Right atrium auricular region (tissue), 2 donors: ENCODE measurements at regions not wholly inside any gene's neighbourhood (a gene's known extent, or its start where the extent isn't known, plus 50 kb on each side); places are given as distances from the start of the nearest gene placed in this dataset.

Source experiments
- DNase-seq: peaks from one replicate; pipeline ENCODE4 v3.0.0-alpha.2; 2019; ENCODE audit warnings: low spot score
- H3K27ac ChIP-seq, 2 donors: fragments of 200-600 bp; sonication (generic); 1 replicate in 1 of 2; 2 replicates in 1 of 2; pipeline ENCODE4 v1.5.1; 2016 to 2019
- H3K27me3 ChIP-seq, 2 donors: fragments of 200-600 bp; sonication (generic); one replicate each; pipeline versions ENCODE4 v1.5.1 to v1.6.0; 2017 to 2019
- H3K36me3 ChIP-seq: fragments of 200-600 bp; sonication (generic); one replicate; pipeline ENCODE4 v1.5.1; 2016
- H3K4me1 ChIP-seq, 2 donors: fragments of 200-600 bp; sonication (generic); one replicate each; pipeline versions ENCODE4 v1.5.1 to v1.6.0; 2017 to 2019
- H3K4me3 ChIP-seq, 2 donors: fragments of 200-600 bp; sonication (generic); 1 replicate in 1 of 2; 2 replicates in 1 of 2; pipeline ENCODE4 v1.5.1; 2017 to 2019; ENCODE audit warnings: mild to moderate bottlenecking in 1 of 2, moderate library complexity in 1 of 2
- H3K9me3 ChIP-seq, 2 donors: fragments of 200-600 bp; sonication (generic); one replicate each; pipeline ENCODE4 v1.5.1; 2019
- TF ChIP-seq, protein P1 (sequence below), 2 donors: fragments of 200-600 bp; sonication (generic); IDR thresholded peaks; one replicate each; pipeline ENCODE4 v1.5.1; 2019; ENCODE audit warnings: antibody characterized with exemption in 2 of 2

- Histone ChIP-seq H3K36me3 (no peaks in the 10 kb centered on the region), H3K4me1 (no peaks in the 10 kb centered on the region), H3K27ac (no peak overlapping the region), H3K4me3 (no peak overlapping the region), H3K27me3 (no peaks in the 10 kb centered on the region), H3K9me3 (no peaks in the 10 kb centered on the region)
- TF ChIP-seq, protein P1, sequence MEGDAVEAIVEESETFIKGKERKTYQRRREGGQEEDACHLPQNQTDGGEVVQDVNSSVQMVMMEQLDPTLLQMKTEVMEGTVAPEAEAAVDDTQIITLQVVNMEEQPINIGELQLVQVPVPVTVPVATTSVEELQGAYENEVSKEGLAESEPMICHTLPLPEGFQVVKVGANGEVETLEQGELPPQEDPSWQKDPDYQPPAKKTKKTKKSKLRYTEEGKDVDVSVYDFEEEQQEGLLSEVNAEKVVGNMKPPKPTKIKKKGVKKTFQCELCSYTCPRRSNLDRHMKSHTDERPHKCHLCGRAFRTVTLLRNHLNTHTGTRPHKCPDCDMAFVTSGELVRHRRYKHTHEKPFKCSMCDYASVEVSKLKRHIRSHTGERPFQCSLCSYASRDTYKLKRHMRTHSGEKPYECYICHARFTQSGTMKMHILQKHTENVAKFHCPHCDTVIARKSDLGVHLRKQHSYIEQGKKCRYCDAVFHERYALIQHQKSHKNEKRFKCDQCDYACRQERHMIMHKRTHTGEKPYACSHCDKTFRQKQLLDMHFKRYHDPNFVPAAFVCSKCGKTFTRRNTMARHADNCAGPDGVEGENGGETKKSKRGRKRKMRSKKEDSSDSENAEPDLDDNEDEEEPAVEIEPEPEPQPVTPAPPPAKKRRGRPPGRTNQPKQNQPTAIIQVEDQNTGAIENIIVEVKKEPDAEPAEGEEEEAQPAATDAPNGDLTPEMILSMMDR (IDR thresholded peaks at IDR 0.05), result no peak
- no peak for DNase-seq
Observed at GRCh38 chr3:80696280-80696679, 928.5 kb upstream of the ROBO1 start.

- H3K4me3 ChIP-seq, result no peak overlapping the region
- TF ChIP-seq, protein P1 (IDR thresholded peaks at IDR 0.05), result peak in 1 of 2 donors; percentile 46
- no peak overlapping the region for H3K27ac ChIP-seq
- H3K4me1 ChIP-seq, result no peaks in the 10 kb centered on the region
- DNase-seq, result no peak
- no peaks in the 10 kb centered on the region for H3K27me3 ChIP-seq
- H3K36me3 ChIP-seq, result no peaks in the 10 kb centered on the region
- no peaks in the 10 kb centered on the region for H3K9me3 ChIP-seq
Observed at GRCh38 chr3:80688814-80689213, 921.0 kb upstream of the ROBO1 start.

GRCh38 chr3:80682951-80683350 lies 915.2 kb upstream of the ROBO1 start:
- no peaks in the 10 kb centered on the region for H3K36me3 ChIP-seq
- H3K4me3 ChIP-seq, result no peak overlapping the region
- no peak for DNase-seq
- no peaks in the 10 kb centered on the region for H3K27me3 ChIP-seq
- TF ChIP-seq, protein P1 (IDR thresholded peaks at IDR 0.05), result no peak
- H3K27ac ChIP-seq, result no peak overlapping the region
- H3K9me3 ChIP-seq, result no peaks in the 10 kb centered on the region
- H3K4me1 ChIP-seq, result no peaks in the 10 kb centered on the region

- H3K27ac ChIP-seq, result no peak overlapping the region
Observed at GRCh38 chr3:80682235-80682634, 914.4 kb upstream of the ROBO1 start.

GRCh38 chr3:80677796-80678195 lies 910.0 kb upstream of the ROBO1 start:
- DNase-seq, result no peak
- Histone ChIP-seq H3K27me3 (no peaks in the 10 kb centered on the region), H3K27ac (no peak overlapping the region), H3K36me3 (no peaks in the 10 kb centered on the region), H3K4me3 (no peak overlapping the region), H3K4me1 (no peaks in the 10 kb centered on the region), H3K9me3 (no peaks in the 10 kb centered on the region)
- TF ChIP-seq, protein P1 (IDR thresholded peaks at IDR 0.05), result no peak

More at GRCh38 chr3:80682235-80682634, 914.4 kb upstream of the ROBO1 start:
- Histone ChIP-seq H3K36me3 (no peaks in the 10 kb centered on the region), H3K4me1 (no peaks in the 10 kb centered on the region), H3K27me3 (no peaks in the 10 kb centered on the region), H3K9me3 (no peaks in the 10 kb centered on the region), H3K4me3 (no peak overlapping the region)
- TF ChIP-seq, protein P1 (IDR thresholded peaks at IDR 0.05), result no peak
- DNase-seq, result no peak

DNA sequence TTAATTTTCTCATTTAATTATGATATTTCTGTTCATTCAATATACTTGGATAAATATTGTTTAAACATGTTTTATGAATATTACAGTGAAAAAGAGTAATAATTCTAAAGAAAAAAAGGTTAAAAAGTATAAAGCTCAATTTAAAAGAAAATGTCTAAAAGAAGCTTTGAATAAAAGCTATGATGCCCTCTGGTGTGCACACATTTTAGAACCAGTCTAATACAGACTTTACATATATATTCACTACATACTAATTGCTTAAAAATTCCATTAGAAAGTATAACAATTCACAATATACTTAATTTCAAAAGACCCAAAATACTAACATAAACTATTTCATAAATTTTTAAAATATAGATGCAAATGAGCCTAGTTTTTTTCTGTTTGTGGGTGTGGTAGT lies 909.1 kb upstream of the ROBO1 start:
- Histone ChIP-seq H3K4me1 (no peaks in the 10 kb centered on the region), H3K4me3 (no peak overlapping the region), H3K27ac (no peak overlapping the region), H3K9me3 (no peaks in the 10 kb centered on the region), H3K27me3 (no peaks in the 10 kb centered on the region), H3K36me3 (no peaks in the 10 kb centered on the region)
- TF ChIP-seq, protein P1 (IDR thresholded peaks at IDR 0.05), result no peak
- DNase-seq, result no peak
